Choroid plexus epithelial cell (primary cell): ENCODE measurements at regions not wholly inside any gene's neighbourhood (a gene's known extent, or its start where the extent isn't known, plus 50 kb on each side); places are given as distances from the start of the nearest gene placed in this dataset.
"Not testable (repeated sequence)": the region's sequence is repeated elsewhere in the genome, so short reads cannot be mapped to it uniquely, and the experiment has no call there.

ENCODE experiments used
- DNase-seq: peaks from one replicate; pipeline ENCODE4 v3.0.0-alpha.2; 2010; ENCODE audit warnings: low read depth
- H3K4me3 ChIP-seq: 2 replicates; pipeline ENCODE4 v1.5.1; 2011; ENCODE audit warnings: low read depth, mild to moderate bottlenecking, control low read depth, low read length, moderate library complexity
- TF ChIP-seq, protein P1 (sequence below): conservative IDR thresholded peaks from 2 replicates; pipeline ENCODE4 v1.5.1; 2011; ENCODE audit warnings: low read depth, mild to moderate bottlenecking, control low read depth, inconsistent platforms, low read length, moderate library complexity

DNA sequence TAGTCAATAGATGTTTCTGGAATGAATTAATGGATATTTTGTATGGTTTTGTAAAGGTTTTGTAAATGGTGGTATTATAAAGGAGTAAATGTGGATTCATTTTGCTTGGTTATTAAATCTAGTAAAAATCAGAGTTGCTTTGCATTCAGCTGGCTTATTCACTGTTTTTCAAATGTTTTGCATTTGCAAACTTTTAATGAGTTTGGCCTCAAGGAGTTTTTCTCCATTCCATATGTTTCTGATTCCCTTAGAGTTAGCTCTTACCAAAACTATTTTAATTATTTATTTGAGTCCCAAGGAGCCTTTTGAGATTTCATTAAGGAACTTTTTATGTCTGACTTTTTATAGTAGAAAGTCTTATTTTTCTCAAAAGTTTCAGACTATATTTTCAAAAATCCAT lies 992.2 kb downstream of the DIPK2A start:
- H3K4me3 ChIP-seq, result no peak overlapping the region
- TF ChIP-seq, protein P1, sequence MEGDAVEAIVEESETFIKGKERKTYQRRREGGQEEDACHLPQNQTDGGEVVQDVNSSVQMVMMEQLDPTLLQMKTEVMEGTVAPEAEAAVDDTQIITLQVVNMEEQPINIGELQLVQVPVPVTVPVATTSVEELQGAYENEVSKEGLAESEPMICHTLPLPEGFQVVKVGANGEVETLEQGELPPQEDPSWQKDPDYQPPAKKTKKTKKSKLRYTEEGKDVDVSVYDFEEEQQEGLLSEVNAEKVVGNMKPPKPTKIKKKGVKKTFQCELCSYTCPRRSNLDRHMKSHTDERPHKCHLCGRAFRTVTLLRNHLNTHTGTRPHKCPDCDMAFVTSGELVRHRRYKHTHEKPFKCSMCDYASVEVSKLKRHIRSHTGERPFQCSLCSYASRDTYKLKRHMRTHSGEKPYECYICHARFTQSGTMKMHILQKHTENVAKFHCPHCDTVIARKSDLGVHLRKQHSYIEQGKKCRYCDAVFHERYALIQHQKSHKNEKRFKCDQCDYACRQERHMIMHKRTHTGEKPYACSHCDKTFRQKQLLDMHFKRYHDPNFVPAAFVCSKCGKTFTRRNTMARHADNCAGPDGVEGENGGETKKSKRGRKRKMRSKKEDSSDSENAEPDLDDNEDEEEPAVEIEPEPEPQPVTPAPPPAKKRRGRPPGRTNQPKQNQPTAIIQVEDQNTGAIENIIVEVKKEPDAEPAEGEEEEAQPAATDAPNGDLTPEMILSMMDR, result no peak
- no peak for DNase-seq

DNA sequence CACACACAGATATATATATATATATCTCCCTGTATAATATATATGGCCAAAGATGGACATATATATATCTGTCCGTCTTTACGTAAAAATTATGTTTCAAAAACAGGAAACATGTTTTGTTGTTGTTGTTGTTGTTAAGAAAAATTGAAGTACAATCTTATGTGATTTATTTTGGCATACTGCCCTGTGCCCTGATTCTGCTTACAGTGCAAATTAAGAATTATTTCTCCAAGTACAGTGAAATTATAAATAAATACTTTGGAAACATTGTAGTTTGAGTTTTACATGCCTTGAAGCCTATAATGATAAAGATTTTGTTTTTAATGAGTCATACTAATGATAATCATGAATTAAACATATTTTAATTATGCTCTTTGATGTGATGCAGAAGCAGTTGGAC lies 994.9 kb downstream of the DIPK2A start:
- TF ChIP-seq, protein P1, result no peak
- no peak for DNase-seq
- no peak overlapping the region for H3K4me3 ChIP-seq

DNA sequence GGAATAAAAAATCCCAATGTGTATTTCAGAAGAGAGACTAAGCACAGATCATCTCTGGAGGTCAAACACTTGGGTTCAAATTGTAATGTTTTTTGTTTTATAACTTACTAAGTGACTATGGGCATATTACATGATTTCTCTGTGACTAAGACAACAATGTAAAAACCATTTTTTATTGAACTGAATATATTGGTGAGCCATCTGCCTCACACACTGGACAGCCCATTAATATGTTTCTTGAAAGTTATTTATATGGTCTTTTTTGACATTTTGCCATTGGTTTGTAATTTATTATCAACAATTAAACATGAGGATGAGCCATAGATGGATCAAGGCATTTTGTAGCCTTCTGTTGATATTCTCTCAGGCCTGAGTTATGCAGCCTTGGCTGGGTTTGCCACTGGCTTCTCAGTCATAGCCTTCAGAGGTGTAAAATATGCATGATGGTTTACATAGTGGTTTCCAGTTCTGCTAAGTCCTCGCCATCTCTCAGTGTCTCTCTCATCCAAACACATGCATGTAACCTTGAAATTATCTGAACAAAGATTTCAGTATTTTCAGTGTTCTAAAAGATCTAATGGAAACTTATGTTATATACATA lies 997.2 kb downstream of the DIPK2A start:
- no peak overlapping the region for H3K4me3 ChIP-seq
- TF ChIP-seq, protein P1, result no peak
- DNase-seq, result peak; percentile 64

DNA sequence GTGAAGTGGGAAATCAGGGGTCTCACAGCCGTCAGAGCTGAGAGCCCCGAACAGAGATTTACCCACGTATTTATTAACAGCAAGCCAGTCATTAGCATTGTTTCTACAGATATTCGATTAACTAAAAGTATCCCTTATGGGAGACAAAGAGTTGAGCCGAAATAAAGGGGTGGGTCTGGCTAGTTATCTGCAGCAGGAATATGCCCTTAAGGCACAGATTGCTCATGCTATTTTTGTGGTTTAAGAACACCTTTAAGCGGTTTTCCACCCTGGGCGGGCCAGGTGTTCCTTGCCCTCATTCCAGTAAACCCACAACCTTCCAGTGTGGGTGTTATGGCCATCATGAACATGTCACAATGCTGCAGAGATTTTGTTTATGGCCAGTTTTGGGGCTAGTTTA lies 1012.9 kb downstream of the DIPK2A start:
- not testable (repeated sequence) for DNase-seq, H3K4me3 ChIP-seq

DNA sequence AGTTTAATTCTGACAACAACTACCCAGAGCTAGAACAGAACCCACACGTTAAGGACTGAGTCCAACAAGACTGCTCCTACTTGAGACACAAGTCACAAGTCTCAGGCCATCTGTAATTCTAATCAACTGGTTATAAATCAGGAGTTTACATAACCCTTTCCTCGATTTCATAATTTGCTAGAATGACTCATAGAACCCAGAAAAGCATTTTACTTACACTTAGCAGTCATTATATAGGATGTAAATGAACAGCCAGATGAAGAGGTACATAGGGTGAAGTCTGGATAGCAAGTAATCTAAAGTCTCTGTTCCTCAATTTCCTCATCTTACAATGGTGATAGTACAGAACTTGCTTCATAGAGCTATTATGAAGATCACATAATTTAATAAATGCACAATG lies 1018.2 kb downstream of the DIPK2A start:
- peak; percentile 63 for DNase-seq
- no peak overlapping the region for H3K4me3 ChIP-seq
- TF ChIP-seq, protein P1, result no peak

DNA sequence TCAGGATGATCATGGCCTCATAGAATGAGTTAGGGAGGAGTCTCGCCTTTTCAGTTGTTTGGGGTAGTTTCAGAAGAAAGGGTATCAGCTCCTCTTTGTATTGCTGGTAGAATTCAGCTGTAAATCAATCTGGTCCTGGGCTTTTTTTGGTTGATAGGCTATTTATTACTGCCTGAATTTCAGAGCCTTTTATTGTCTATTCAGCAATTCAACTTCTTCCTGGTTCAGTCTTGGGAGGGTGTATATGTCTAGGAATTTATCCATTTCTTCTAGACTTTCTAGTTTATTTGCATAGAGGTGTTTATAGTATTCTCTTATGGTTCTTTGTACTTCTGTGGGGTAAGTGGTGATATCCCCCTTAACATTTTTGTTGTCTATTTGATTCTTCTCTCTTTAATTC lies 1024.2 kb downstream of the DIPK2A start:
- TF ChIP-seq, protein P1, result no peak
- DNase-seq, result no peak
- H3K4me3 ChIP-seq, result no peak overlapping the region

DNA sequence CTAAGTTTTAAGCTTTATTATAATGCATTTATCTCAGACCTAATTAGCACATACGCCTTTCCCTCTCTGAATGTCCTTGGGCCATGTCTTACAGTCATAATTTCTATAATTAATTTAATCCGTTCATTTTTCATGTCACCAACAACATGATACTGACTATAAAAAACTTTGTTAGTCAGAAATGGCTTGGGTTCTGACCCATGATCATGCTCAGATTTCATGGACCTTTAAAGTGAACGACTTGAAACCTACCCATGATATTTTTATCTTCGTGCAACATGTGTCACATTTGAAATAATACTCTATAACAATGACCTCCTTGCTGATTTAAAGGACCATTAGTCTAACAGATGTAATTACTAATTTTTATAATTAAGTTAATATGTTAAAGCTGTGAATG lies 1033.8 kb downstream of the DIPK2A start:
- no peak overlapping the region for H3K4me3 ChIP-seq
- TF ChIP-seq, protein P1, result no peak
- DNase-seq, result no peak

DNA sequence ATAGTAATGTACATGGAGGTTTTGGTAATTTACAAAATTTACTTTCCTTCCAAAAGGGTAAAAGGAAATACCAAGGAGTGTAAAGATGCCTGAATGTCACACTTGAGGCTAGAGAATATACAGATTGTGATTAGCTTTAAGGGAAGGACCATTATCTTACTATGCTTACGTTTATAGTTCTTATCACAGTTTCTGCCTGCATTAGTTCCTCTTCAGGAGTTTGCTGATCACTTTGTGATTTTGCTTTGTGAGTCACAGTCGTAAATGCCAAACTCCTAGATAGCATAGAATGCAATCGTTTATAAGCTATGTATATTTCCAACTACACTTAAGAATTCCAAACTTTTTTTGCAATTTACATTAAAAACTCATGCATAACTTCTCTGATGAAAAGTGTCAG lies 1034.6 kb downstream of the DIPK2A start:
- H3K4me3 ChIP-seq, result no peak overlapping the region
- TF ChIP-seq, protein P1, result no peak
- DNase-seq, result no peak
